SJCRH30 (cell line): ENCODE measurements at regions not wholly inside any gene's neighbourhood (a gene's known extent, or its start where the extent isn't known, plus 50 kb on each side); places are given as distances from the start of the nearest gene placed in this dataset.

Source experiments
- DNase-seq, 2 experiments: peaks; one replicate each; pipeline ENCODE4 v3.0.0-alpha.2; 2015 to 2020
- H3K27ac ChIP-seq: fragments of 250-450 bp; sonication (Bioruptor Pico); 2 replicates; pipeline ENCODE4 v1.5.1; 2020; ENCODE audit warnings: mild to moderate bottlenecking, moderate library complexity
- H3K27me3 ChIP-seq: fragments of 250-450 bp; sonication (Bioruptor Pico); 2 replicates; pipeline ENCODE4 v1.5.1; 2020; ENCODE audit warnings: mild to moderate bottlenecking, moderate library complexity
- H3K36me3 ChIP-seq: fragments of 250-450 bp; sonication (Bioruptor Pico); 2 replicates; pipeline ENCODE4 v1.5.1; 2020; ENCODE audit warnings: mild to moderate bottlenecking, moderate library complexity
- H3K4me1 ChIP-seq: fragments of 250-450 bp; sonication (Bioruptor Pico); 2 replicates; pipeline ENCODE4 v1.5.1; 2020; ENCODE audit warnings: mild to moderate bottlenecking, moderate library complexity
- H3K4me3 ChIP-seq: fragments of 250-450 bp; sonication (Bioruptor Pico); 2 replicates; pipeline ENCODE4 v1.5.1; 2020; ENCODE audit warnings: mild to moderate bottlenecking, moderate library complexity
- H3K9me3 ChIP-seq: fragments of 250-450 bp; sonication (Bioruptor Pico); replicated peaks from 2 replicates; pipeline ENCODE4 v1.5.1; 2020; ENCODE audit warnings: mild to moderate bottlenecking, moderate library complexity

DNA sequence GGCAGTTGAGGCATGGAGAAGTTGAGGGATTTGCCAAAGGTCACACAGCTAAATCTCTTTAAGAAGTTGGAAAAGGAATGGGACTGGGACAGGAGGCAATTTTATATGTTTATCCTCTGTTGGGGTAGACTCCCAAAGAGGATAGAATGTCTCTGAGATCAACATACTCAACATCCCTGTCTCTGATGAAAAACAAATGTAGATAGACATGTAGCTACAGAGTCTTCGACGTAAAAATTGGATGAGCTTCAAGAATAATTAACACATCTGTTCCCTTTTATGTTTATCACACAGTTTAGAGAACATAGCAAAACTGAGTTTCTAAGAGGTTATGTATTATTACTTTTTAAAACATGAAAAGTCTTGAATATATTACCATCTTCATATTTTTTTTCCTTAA, 204.6 kb upstream of the CD180 start:
- no peaks in the 10 kb centered on the region for H3K36me3 ChIP-seq

GRCh38 chr5:67400752-67401151, 204.2 kb upstream of the CD180 start:
- Histone ChIP-seq H3K4me3 (no peak overlapping the region), H3K9me3 (no peaks in the 10 kb centered on the region; the same call in 1 of the 2 replicates), H3K27ac (no peak overlapping the region), H3K36me3 (no peaks in the 10 kb centered on the region), H3K27me3 (no peaks in the 10 kb centered on the region), H3K4me1 (no peaks in the 10 kb centered on the region)
- DNase-seq, result peak in 1 of 2 experiments; percentile 17

More for the DNA sequence above, 204.6 kb upstream of the CD180 start:
- no peak overlapping the region for H3K27ac ChIP-seq
- no peaks in the 10 kb centered on the region for H3K4me1 ChIP-seq
- DNase-seq, result no peak
- H3K27me3 ChIP-seq, result no peaks in the 10 kb centered on the region
- no peak overlapping the region for H3K4me3 ChIP-seq
- H3K9me3 ChIP-seq, result no peaks in the 10 kb centered on the region

GRCh38 chr5:67395790-67396418, 199.3 kb upstream of the CD180 start:
- no peak overlapping the region for H3K4me3 ChIP-seq
- no peaks in the 10 kb centered on the region for H3K27me3 ChIP-seq
- no peak for DNase-seq
- H3K4me1 ChIP-seq, result no peaks in the 10 kb centered on the region
- no peak overlapping the region for H3K27ac ChIP-seq
- no peaks in the 10 kb centered on the region for H3K36me3 ChIP-seq
- H3K9me3 ChIP-seq, result no peaks in the 10 kb centered on the region; the same call in 1 of the 2 replicates

DNA sequence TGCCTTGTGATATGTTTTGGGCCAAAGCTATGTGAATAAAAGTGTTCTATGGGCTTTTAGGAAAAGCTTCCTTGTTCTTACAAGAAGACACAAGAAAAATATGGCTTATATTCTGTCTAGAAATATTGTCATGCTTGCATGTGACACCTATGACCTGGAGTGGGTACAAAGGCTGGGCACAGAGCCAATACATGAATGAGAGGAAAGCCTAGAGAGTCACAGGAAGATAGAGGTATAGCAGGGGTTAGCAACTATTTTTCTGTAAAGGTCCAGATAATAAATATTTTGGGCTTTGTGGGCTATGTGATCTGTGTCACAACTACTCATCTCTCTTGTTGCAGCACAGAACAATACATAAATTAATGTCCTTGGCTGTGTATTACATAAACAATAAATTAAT, 196.6 kb upstream of the CD180 start:
- Histone ChIP-seq H3K27me3 (no peaks in the 10 kb centered on the region), H3K36me3 (no peaks in the 10 kb centered on the region)

GRCh38 chr5:67390935-67391334, 194.3 kb upstream of the CD180 start:
- no peak for DNase-seq
- Histone ChIP-seq H3K4me1 (no peaks in the 10 kb centered on the region), H3K9me3 (no peaks in the 10 kb centered on the region; the same call in 1 of the 2 replicates), H3K36me3 (no peaks in the 10 kb centered on the region), H3K4me3 (no peak overlapping the region), H3K27me3 (no peaks in the 10 kb centered on the region), H3K27ac (no peak overlapping the region)

More for the DNA sequence above, 196.6 kb upstream of the CD180 start:
- H3K27ac ChIP-seq, result no peak overlapping the region
- H3K4me3 ChIP-seq, result no peak overlapping the region
- no peak for DNase-seq
- no peaks in the 10 kb centered on the region; the same call in 1 of the 2 replicates for H3K9me3 ChIP-seq
- no peaks in the 10 kb centered on the region for H3K4me1 ChIP-seq

DNA sequence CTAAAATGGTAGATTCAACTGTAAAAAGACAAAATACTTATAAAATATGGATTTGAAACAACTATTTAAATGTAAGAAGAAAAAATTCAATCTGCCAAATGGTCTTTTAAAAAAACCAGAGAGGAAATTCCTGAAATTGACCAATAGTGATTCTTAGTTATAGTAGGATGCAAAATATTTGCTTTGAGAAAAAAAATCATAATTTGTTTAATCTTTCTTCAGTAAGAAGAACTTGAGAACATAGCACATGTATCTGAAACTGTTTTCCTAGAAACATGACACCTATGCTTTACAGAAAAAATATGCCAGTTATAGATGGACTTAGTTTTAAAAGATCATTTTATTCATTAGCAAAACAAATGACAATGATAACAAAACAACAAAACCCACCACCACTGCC, 186.9 kb upstream of the CD180 start:
- DNase-seq, result no peak
- no peak overlapping the region for H3K4me3 ChIP-seq
- H3K27ac ChIP-seq, result no peak overlapping the region
- no peaks in the 10 kb centered on the region for H3K36me3 ChIP-seq
- H3K4me1 ChIP-seq, result peaks cover 7% of the 10 kb centered on the region
- H3K9me3 ChIP-seq, result no peaks in the 10 kb centered on the region
- no peaks in the 10 kb centered on the region for H3K27me3 ChIP-seq

- H3K36me3 ChIP-seq, result no peaks in the 10 kb centered on the region
- H3K9me3 ChIP-seq, result no peaks in the 10 kb centered on the region
- no peak overlapping the region for H3K27ac ChIP-seq
- DNase-seq, result peak; percentile 11 to 58
- H3K4me1 ChIP-seq, result peaks cover 22% of the 10 kb centered on the region
- no peaks in the 10 kb centered on the region for H3K27me3 ChIP-seq
- no peak overlapping the region for H3K4me3 ChIP-seq
These were observed 184.8 kb upstream of the CD180 start for GRCh38 chr5:67381236-67381880.

- no peaks in the 10 kb centered on the region for H3K36me3 ChIP-seq
- no peaks in the 10 kb centered on the region for H3K9me3 ChIP-seq
- H3K27ac ChIP-seq, result no peak overlapping the region
These were observed 183.8 kb upstream of the CD180 start for GRCh38 chr5:67380431-67380830.

GRCh38 chr5:67379753-67380152, 183.2 kb upstream of the CD180 start:
- H3K9me3 ChIP-seq, result no peaks in the 10 kb centered on the region
- H3K27ac ChIP-seq, result no peak overlapping the region
- no peak overlapping the region for H3K4me3 ChIP-seq
- peaks cover 22% of the 10 kb centered on the region for H3K4me1 ChIP-seq
- H3K36me3 ChIP-seq, result no peaks in the 10 kb centered on the region
- no peaks in the 10 kb centered on the region for H3K27me3 ChIP-seq
- DNase-seq, result no peak

More at GRCh38 chr5:67380431-67380830, 183.8 kb upstream of the CD180 start:
- DNase-seq, result no peak
- Histone ChIP-seq H3K4me3 (no peak overlapping the region), H3K4me1 (peaks cover 22% of the 10 kb centered on the region), H3K27me3 (no peaks in the 10 kb centered on the region)

DNA sequence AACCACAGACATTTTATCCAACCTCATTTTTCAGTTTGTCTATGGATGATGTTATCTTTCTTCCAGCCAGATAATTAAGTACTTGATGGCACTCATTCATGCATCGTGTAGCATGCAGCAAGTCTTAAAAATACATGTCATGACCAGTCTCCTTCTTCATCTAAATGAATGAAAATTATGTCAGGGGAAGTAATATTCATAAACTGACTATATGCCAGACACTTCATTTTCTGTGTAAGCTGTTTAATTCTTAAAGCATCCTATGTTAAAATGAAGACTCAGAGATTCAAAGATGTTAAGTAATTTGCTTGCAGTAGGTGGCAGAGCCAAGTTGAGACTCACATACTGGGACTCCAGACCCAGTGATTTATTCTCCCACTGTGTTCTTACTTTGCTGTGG, 181.7 kb upstream of the CD180 start:
- H3K36me3 ChIP-seq, result no peaks in the 10 kb centered on the region
- no peak overlapping the region for H3K27ac ChIP-seq
- H3K27me3 ChIP-seq, result no peaks in the 10 kb centered on the region
- peaks cover 22% of the 10 kb centered on the region for H3K4me1 ChIP-seq
- no peak overlapping the region for H3K4me3 ChIP-seq
- DNase-seq, result peak in 1 of 2 experiments; percentile 54
- H3K9me3 ChIP-seq, result no peaks in the 10 kb centered on the region

DNA sequence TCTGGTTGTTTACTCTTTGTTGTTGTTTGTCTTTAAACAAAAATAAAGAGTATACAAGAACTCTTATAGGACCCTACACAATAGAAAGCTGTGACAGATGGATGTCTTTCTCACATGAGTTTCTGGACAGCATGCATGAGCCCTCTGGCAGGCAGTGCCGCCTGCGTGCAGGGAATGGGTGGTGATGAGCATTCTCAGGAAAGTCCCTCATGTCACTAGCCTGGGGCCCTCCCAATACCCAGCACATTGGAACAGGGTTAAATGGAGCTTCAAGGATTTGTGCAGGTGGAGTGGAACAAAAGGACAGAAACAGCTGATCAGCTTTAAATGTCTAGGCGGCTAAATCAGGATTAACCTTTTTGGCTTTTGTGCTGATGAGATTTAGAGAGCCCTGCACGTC, 181.0 kb upstream of the CD180 start:
- H3K27me3 ChIP-seq, result no peaks in the 10 kb centered on the region
- H3K27ac ChIP-seq, result no peak overlapping the region
- DNase-seq, result peak; percentile 66 to 85
- no peaks in the 10 kb centered on the region for H3K9me3 ChIP-seq
- peaks cover 22% of the 10 kb centered on the region for H3K4me1 ChIP-seq
- H3K4me3 ChIP-seq, result no peak overlapping the region
- H3K36me3 ChIP-seq, result no peaks in the 10 kb centered on the region

DNA sequence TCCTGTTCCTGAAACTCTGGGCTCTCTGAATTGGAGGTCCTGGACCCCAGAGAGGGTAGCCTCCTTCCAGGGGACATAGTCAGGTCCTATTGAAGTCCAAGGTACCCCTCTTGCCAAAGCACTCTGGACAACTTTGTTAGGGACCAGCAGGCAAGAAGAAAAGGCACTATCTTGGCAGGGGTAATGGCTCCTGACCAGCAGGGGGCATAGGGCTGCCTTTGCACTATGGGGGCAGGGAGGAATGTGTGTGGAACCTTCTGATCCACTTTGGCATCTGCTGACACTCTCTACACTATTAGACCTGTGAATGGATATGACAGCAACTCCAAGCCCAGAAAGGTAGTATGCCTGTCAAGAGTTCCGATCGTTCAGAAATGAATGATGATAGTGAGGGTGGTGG, 179.0 kb upstream of the CD180 start:
- Histone ChIP-seq H3K4me1 (peaks cover 16% of the 10 kb centered on the region), H3K36me3 (no peaks in the 10 kb centered on the region), H3K27ac (no peak overlapping the region), H3K9me3 (no peaks in the 10 kb centered on the region), H3K27me3 (no peaks in the 10 kb centered on the region), H3K4me3 (no peak overlapping the region)
- no peak for DNase-seq

DNA sequence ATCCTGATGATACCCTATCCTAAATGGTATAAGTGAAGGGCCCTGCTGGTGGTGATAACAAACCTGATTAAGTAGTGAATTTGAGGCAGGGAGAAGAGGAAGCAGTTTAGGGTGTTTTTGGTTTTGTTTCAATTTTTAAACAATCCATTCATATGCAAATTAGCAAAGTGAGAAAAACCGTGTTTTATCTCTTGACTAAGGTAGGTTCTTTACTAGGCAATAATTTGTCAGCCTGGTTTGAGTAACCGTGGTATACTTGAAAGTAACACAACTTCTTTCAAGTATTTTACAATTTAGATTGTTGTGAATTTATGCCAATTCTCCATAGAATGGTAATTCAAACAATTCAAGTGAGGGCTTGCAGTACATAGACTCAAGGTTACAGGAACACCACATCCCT, 177.8 kb upstream of the CD180 start:
- Histone ChIP-seq H3K27me3 (no peaks in the 10 kb centered on the region), H3K4me3 (no peak overlapping the region), H3K36me3 (no peaks in the 10 kb centered on the region), H3K4me1 (peaks cover 15% of the 10 kb centered on the region), H3K27ac (no peak overlapping the region), H3K9me3 (no peaks in the 10 kb centered on the region)
- no peak for DNase-seq

DNA sequence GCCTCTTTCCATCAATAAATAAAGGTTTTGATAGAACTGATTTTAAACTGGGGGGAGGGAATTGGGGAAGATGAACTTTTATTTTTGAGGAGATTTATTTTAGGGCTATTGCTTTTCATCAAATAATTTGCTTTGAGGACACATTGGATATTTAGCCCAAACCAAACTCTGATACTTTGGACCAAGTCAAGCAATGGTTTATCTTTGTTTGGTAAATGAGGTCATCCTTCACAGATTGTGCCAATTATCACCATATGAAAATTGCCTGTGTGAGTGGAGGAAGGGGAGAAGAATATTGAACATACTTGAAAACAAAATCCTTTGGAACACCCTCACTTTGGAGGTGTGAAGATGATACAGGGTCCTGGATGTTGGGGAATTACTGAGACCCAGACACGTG, 176.9 kb upstream of the CD180 start:
- no peak for DNase-seq
- Histone ChIP-seq H3K4me1 (peaks cover 15% of the 10 kb centered on the region), H3K27ac (no peak overlapping the region)

DNA sequence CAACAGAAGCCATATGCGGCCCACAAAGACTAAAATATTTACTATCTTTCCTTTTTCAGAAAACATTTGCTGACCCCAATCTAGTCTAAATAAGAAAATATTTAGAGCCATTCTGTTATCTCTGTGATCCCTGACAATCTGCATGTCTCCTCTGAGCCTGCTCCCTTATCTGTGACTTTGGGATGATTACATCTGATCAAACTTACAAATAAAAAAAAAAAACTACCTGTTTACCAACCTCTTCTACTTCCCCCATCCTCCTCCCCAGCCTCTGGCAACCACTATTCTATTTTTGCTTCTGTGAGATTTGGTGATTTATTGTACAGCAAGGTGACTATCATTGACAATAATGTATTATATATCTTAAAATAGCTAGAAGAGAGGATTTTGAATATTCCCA, 176.3 kb upstream of the CD180 start:
- peaks cover 9% of the 10 kb centered on the region for H3K4me1 ChIP-seq
- no peak overlapping the region for H3K4me3 ChIP-seq
- H3K36me3 ChIP-seq, result no peaks in the 10 kb centered on the region
- no peak for DNase-seq
- no peaks in the 10 kb centered on the region for H3K9me3 ChIP-seq
- no peak overlapping the region for H3K27ac ChIP-seq
- no peaks in the 10 kb centered on the region for H3K27me3 ChIP-seq

More for the DNA sequence above, 176.9 kb upstream of the CD180 start:
- Histone ChIP-seq H3K9me3 (no peaks in the 10 kb centered on the region), H3K36me3 (no peaks in the 10 kb centered on the region), H3K27me3 (no peaks in the 10 kb centered on the region), H3K4me3 (no peak overlapping the region)

DNA sequence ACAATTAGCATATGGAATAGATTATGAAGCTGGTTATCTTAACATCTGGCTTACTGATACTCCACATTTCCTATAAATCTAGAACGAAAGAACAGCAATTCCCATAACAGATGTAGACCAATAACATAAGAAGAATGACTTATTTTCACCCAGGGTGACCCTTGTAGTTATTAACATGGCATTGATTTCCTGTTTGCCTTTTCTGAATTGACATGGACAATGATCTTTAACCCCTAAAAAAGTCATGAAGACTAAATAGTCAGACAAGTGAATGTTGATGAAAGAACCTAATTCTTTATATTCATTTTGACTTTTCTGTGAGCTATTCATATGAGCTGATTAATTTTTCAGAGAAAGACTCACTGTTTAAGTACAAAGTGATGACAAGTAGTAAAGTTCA, 175.3 kb upstream of the CD180 start:
- no peaks in the 10 kb centered on the region; the same call in 1 of the 2 replicates for H3K4me1 ChIP-seq
- H3K36me3 ChIP-seq, result no peaks in the 10 kb centered on the region
- DNase-seq, result no peak
- H3K9me3 ChIP-seq, result no peaks in the 10 kb centered on the region
- no peaks in the 10 kb centered on the region for H3K27me3 ChIP-seq
- no peak overlapping the region for H3K27ac ChIP-seq
- no peak overlapping the region for H3K4me3 ChIP-seq
